ENCODE measurements at regions not wholly inside any gene's neighbourhood (a gene's known extent, or its start where the extent isn't known, plus 50 kb on each side); places are given as distances from the start of the nearest gene placed in this dataset.

- intact Hi-C loops (cut with micrococcal nuclease) = no loop called here
- H3K27ac ChIP-seq (replicated peaks) = no peak overlapping the region
- no peaks in the 10 kb centered on the region for H3K9me3 ChIP-seq (replicated peaks)
- peaks cover 24% of the 10 kb centered on the region for H3K27me3 ChIP-seq (ENCODE audit: low read depth)
- no peak overlapping the region for H3K4me3 ChIP-seq
- TF ChIP-seq, protein P1, sequence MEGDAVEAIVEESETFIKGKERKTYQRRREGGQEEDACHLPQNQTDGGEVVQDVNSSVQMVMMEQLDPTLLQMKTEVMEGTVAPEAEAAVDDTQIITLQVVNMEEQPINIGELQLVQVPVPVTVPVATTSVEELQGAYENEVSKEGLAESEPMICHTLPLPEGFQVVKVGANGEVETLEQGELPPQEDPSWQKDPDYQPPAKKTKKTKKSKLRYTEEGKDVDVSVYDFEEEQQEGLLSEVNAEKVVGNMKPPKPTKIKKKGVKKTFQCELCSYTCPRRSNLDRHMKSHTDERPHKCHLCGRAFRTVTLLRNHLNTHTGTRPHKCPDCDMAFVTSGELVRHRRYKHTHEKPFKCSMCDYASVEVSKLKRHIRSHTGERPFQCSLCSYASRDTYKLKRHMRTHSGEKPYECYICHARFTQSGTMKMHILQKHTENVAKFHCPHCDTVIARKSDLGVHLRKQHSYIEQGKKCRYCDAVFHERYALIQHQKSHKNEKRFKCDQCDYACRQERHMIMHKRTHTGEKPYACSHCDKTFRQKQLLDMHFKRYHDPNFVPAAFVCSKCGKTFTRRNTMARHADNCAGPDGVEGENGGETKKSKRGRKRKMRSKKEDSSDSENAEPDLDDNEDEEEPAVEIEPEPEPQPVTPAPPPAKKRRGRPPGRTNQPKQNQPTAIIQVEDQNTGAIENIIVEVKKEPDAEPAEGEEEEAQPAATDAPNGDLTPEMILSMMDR (IDR thresholded peaks at IDR 0.05; ENCODE audit: borderline replicate concordance) = no peak
- peaks cover 6% of the 10 kb centered on the region for H3K4me1 ChIP-seq
- no peaks in the 10 kb centered on the region for H3K36me3 ChIP-seq
- DNase-seq = no peak
These were observed 265.1 kb upstream of the SIX2 start for GRCh38 chr2:45274250-45274926.

GRCh38 chr2:45273412-45274249 is 264.4 kb upstream of the SIX2 start:
- peaks cover 4% of the 10 kb centered on the region for H3K4me1 ChIP-seq
- H3K27me3 ChIP-seq (ENCODE audit: low read depth) = peaks cover 32% of the 10 kb centered on the region
- intact Hi-C loops (cut with micrococcal nuclease) = no loop called here
- H3K9me3 ChIP-seq (replicated peaks) = no peaks in the 10 kb centered on the region
- no peak for DNase-seq
- TF ChIP-seq, protein P1 (IDR thresholded peaks at IDR 0.05; ENCODE audit: borderline replicate concordance) = no peak
- no peaks in the 10 kb centered on the region for H3K36me3 ChIP-seq
- H3K27ac ChIP-seq (replicated peaks) = no peak overlapping the region
- H3K4me3 ChIP-seq = no peak overlapping the region

GRCh38 chr2:45272549-45273265 is 263.5 kb upstream of the SIX2 start:
- no peak overlapping the region for H3K4me3 ChIP-seq
- no peak overlapping the region for H3K27ac ChIP-seq (replicated peaks)
- no peaks in the 10 kb centered on the region for H3K4me1 ChIP-seq
- H3K9me3 ChIP-seq (replicated peaks) = no peaks in the 10 kb centered on the region
- intact Hi-C loops (cut with micrococcal nuclease) = no loop called here
- peaks cover 37% of the 10 kb centered on the region for H3K27me3 ChIP-seq (ENCODE audit: low read depth)
- no peaks in the 10 kb centered on the region for H3K36me3 ChIP-seq
- TF ChIP-seq, protein P1 (IDR thresholded peaks at IDR 0.05; ENCODE audit: borderline replicate concordance) = no peak
- no peak for DNase-seq

DNA sequence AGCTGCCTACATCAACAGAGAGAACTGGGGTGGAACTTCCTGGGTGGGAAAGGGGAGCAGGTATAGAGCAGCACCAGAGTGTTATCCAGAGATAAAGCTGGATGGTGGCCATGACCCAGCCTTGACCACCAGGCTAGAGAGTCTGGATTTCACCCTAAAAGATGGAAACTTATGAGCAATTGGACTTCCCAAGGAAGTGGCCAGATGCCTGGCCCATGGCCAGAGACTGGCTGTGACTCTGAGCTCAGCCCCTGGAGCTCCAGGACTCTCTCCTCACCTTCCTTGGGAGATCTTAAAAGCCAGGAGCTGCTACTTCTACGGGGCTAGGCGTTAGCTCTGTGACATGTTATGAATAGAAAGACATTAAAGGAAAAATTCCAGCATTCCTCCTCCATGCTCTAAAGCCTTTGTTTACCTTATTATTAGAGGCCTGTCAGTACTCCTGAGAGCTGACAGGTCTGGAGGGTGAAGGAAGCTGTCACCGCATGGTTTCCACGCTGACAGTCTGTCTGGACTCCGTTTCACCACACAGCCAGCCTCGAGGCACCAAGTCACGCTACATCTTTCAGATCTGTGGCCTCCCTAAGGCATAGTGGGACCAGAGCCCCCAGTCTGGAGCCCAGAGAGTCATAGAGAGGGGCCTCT is 260.0 kb upstream of the SIX2 start:
- intact Hi-C loops (cut with micrococcal nuclease) = no loop called here
- Histone ChIP-seq H3K4me1 (no peaks in the 10 kb centered on the region), H3K4me3 (no peak overlapping the region), H3K27me3 (ENCODE audit: low read depth) (peaks cover 40% of the 10 kb centered on the region), H3K27ac (replicated peaks) (no peak overlapping the region), H3K36me3 (no peaks in the 10 kb centered on the region), H3K9me3 (replicated peaks) (no peaks in the 10 kb centered on the region)
- DNase-seq = no peak
- TF ChIP-seq, protein P1 (IDR thresholded peaks at IDR 0.05; ENCODE audit: borderline replicate concordance) = no peak

- Histone ChIP-seq H3K4me1 (no peaks in the 10 kb centered on the region), H3K36me3 (no peaks in the 10 kb centered on the region), H3K9me3 (replicated peaks) (no peaks in the 10 kb centered on the region), H3K27me3 (ENCODE audit: low read depth) (peaks cover 46% of the 10 kb centered on the region), H3K4me3 (no peak overlapping the region), H3K27ac (replicated peaks) (no peak overlapping the region)
- no peak for DNase-seq
- intact Hi-C loops (cut with micrococcal nuclease) = no loop called here
- TF ChIP-seq, protein P1 (IDR thresholded peaks at IDR 0.05; ENCODE audit: borderline replicate concordance) = no peak
These were observed 259.4 kb upstream of the SIX2 start for GRCh38 chr2:45268631-45269030.
